OCI-LY1 (cell line): ENCODE measurements at regions not wholly inside any gene's neighbourhood (a gene's known extent, or its start where the extent isn't known, plus 50 kb on each side); places are given as distances from the start of the nearest gene placed in this dataset.

Source experiments
- CTCF ChIP-seq: fragments of 200-600 bp; sonication (generic), shearing (Covaris generic); IDR thresholded peaks from 2 replicates; pipeline ENCODE4 v1.5.1; 2017; ENCODE audit warnings: mild to moderate bottlenecking, antibody characterized with exemption, low read length, moderate library complexity, mixed read lengths
- EZH2 ChIP-seq: fragments of 200-600 bp; sonication (generic), shearing (Covaris generic); IDR thresholded peaks from 2 replicates; pipeline ENCODE4 v1.8.0; 2017; ENCODE audit warnings: borderline replicate concordance, mixed run types, mild to moderate bottlenecking, antibody characterized with exemption, low read length, moderate library complexity, mixed read lengths

DNA sequence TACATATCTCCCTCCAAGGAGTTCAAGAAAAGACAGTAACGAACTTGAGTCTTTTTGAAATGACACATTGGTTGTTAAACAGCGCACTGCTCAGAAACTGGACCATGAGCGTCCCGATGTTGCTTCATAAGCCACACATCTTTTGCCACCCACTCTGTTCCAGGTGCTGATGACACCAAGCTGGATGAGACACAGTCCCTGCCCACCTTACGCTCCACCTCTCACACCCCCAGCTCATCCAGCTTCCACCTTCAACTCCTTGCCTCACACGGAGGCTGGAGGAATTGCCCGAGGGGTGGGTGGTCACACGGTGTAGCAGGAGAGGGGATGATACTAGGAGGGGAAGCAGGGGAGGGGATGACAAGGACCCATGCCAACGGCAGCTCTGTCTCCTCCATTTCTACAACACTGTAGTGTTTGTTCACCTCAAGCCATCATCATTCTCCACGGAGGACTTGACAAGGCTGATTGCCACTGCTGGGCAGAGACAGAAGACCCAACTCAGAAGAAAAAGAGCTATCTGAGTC is 148.5 kb upstream of the TNR start:
- no peak for TF ChIP-seq CTCF
- TF ChIP-seq EZH2 = no peak
